Smooth muscle cell (in vitro differentiated cells): ENCODE measurements at regions not wholly inside any gene's neighbourhood (a gene's known extent, or its start where the extent isn't known, plus 50 kb on each side); places are given as distances from the start of the nearest gene placed in this dataset.

Source experiments
- DNase-seq: peaks from one replicate; lab custom pipeline; 2025; ENCODE audit not compliant: unreplicated experiment; lab: John Stamatoyannopoulos, UW
- H2AFZ ChIP-seq: fragments of 200-600 bp; sonication (generic); 2 replicates; pipeline ENCODE4 v1.6.0; 2016; ENCODE audit warnings: antibody characterized with exemption, low read depth, mild to moderate bottlenecking
- H3F3A ChIP-seq: fragments of 200-600 bp; sonication (generic); 2 replicates; pipeline ENCODE4 v1.6.0; 2017; ENCODE audit warnings: antibody characterized with exemption, low read depth
- H3K27ac ChIP-seq: fragments of 200-600 bp; sonication (generic); 2 replicates; pipeline ENCODE4 v1.5.1; 2016; ENCODE audit warnings: low read depth, mild to moderate bottlenecking
- H3K27me3 ChIP-seq: fragments of 200-600 bp; sonication (generic); 2 replicates; pipeline ENCODE4 v1.6.1; 2016; ENCODE audit warnings: low read depth, mild to moderate bottlenecking
- H3K36me3 ChIP-seq: fragments of 200-600 bp; sonication (generic); 2 replicates; pipeline ENCODE4 v1.5.1; 2016; ENCODE audit warnings: low read depth
- H3K4me1 ChIP-seq: fragments of 200-600 bp; sonication (generic); 2 replicates; pipeline ENCODE4 v1.5.1; 2016; ENCODE audit warnings: low read depth
- H3K4me2 ChIP-seq: fragments of 200-600 bp; sonication (generic); 2 replicates; pipeline ENCODE4 v1.6.0; 2016; ENCODE audit warnings: mild to moderate bottlenecking
- H3K4me3 ChIP-seq: fragments of 200-600 bp; sonication (generic); 2 replicates; pipeline ENCODE4 v1.5.1; 2016; ENCODE audit warnings: mild to moderate bottlenecking
- H3K79me2 ChIP-seq: fragments of 200-600 bp; sonication (generic); 2 replicates; pipeline ENCODE4 v1.6.0; 2016; ENCODE audit warnings: low read depth, mild to moderate bottlenecking
- H3K9ac ChIP-seq: fragments of 200-600 bp; sonication (generic); 2 replicates; pipeline ENCODE4 v1.6.0; 2016; ENCODE audit warnings: low read depth
- H3K9me3 ChIP-seq: fragments of 200-600 bp; sonication (generic); replicated peaks from 2 replicates; pipeline ENCODE4 v1.5.1; 2016; ENCODE audit warnings: low read depth
- H4K20me1 ChIP-seq: fragments of 200-600 bp; sonication (generic); 2 replicates; pipeline ENCODE4 v1.6.0; 2016; ENCODE audit warnings: low read depth
- CTCF ChIP-seq: fragments of 200-600 bp; sonication (generic); IDR thresholded peaks from 2 replicates; pipeline ENCODE4 v1.5.1; 2017; ENCODE audit warnings: borderline replicate concordance, mild to moderate bottlenecking, antibody characterized with exemption; ENCODE audit not compliant: insufficient read depth, poor library complexity, severe bottlenecking
- whole genome bisulfite sequencing: methylation state at CpG from one replicate; pipeline ENCODE4 v1.1.7; 2016; ENCODE audit warnings: low lambda C conversion rate; 5-methylcytosine and 5-hydroxymethylcytosine counted together

GRCh38 chr3:17979911-17980310 lies 237.5 kb upstream of the TBC1D5 start:
- Histone ChIP-seq H3K4me2 (no peak overlapping the region), H3K4me1 (no peaks in the 10 kb centered on the region), H3K27ac (no peak overlapping the region), H3K27me3 (peaks cover 10% of the 10 kb centered on the region), H3K4me3 (no peak overlapping the region), H3K9ac (no peak overlapping the region), H3F3A (no peaks in the 10 kb centered on the region), H4K20me1 (peaks cover 16% of the 10 kb centered on the region), H2AFZ (no peak overlapping the region), H3K36me3 (no peaks in the 10 kb centered on the region), H3K79me2 (no peaks in the 10 kb centered on the region), H3K9me3 (no peaks in the 10 kb centered on the region)
- 60% methylated on average over 3 of the region's 3 CpGs for WGBS
- no peak for DNase-seq
- no peak for TF ChIP-seq CTCF

GRCh38 chr3:17979252-17979651 lies 236.8 kb upstream of the TBC1D5 start:
- Histone ChIP-seq H3K4me1 (no peaks in the 10 kb centered on the region), H3K36me3 (no peaks in the 10 kb centered on the region), H3K27me3 (peaks cover 5% of the 10 kb centered on the region), H3K27ac (no peak overlapping the region), H3K4me3 (no peak overlapping the region), H3K9me3 (no peaks in the 10 kb centered on the region), H3F3A (no peaks in the 10 kb centered on the region), H2AFZ (no peak overlapping the region), H3K79me2 (no peaks in the 10 kb centered on the region), H3K4me2 (no peak overlapping the region), H4K20me1 (peaks cover 10% of the 10 kb centered on the region), H3K9ac (no peak overlapping the region)
- no peak for TF ChIP-seq CTCF
- WGBS, result 71% methylated on average over 2 of the region's 2 CpGs
- no peak for DNase-seq

- no peak for TF ChIP-seq CTCF
- Histone ChIP-seq H3K9me3 (no peaks in the 10 kb centered on the region), H3K36me3 (no peaks in the 10 kb centered on the region), H3K27me3 (no peaks in the 10 kb centered on the region), H3K4me1 (peaks cover 10% of the 10 kb centered on the region), H3K79me2 (no peaks in the 10 kb centered on the region), H3K4me3 (no peak overlapping the region), H3K27ac (no peak overlapping the region), H2AFZ (no peak overlapping the region), H4K20me1 (peaks cover 3% of the 10 kb centered on the region), H3K4me2 (no peak overlapping the region), H3F3A (no peaks in the 10 kb centered on the region), H3K9ac (no peak overlapping the region)
- WGBS, result 88% methylated on average over 1 of the region's 1 CpG
- DNase-seq, result no peak
Measured at GRCh38 chr3:17974206-17974841, 231.9 kb upstream of the TBC1D5 start.
